Nucleus accumbens (tissue), 56 donors: ENCODE measurements at regions not wholly inside any gene's neighbourhood (a gene's known extent, or its start where the extent isn't known, plus 50 kb on each side); places are given as distances from the start of the nearest gene placed in this dataset.
"Not testable (repeated sequence)": the region's sequence is repeated elsewhere in the genome, so short reads cannot be mapped to it uniquely, and the experiment has no call there.

Source experiments
- DNase-seq, 56 donors: peaks; one replicate each; lab custom pipeline; 2025; lab: John Stamatoyannopoulos, UW

DNA sequence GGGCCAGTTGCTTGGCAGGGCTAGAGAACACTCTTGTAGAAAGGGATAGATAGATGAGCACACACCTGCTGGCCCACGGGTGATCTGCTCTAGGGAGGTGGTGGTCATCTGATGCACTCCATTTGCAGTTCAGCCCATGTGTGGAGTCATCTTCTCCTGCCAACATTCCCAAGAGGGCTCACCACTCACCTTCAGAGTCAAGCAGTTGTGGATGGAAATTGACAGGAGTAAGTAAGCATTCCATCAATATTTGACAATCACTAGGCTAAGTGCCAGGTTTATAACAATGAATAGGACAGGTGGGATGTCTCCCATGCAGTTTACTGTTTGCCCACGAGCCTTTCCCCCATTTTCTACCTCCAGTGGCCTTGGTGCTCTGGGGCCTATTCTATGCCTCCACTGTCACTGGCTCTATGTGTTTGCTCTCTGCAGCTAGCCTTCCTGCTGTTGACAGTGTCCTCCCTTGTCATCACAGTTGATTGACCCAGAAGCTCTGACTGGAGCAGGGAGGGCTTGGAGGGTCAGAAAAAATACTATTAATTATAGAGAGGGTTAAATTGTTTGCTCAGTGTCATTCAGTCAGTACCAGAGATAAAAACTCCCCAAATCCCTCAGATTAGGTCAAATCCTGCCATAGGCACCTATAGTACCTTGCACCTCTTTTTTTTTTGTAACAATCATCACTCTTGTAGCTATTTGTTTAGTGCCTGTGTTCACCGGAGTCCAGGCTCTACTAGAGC is 134.6 kb upstream of the PZP start:
- no peak for DNase-seq

DNA sequence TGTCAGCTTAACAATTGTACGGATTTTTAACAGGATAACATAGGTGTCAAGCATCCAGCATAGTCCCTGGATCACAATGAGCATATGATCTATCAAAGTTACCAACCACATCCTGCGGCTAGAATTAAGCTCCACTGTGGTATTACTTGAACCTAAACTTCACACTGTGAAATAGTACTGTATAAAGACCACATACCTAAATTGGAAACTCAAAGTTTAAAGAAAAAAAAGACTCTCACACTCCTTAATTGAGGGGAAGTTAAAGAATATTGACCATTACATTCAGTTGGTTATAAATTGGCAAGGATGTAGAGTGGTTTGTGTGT is 133.0 kb upstream of the PZP start:
- DNase-seq = no peak

DNA sequence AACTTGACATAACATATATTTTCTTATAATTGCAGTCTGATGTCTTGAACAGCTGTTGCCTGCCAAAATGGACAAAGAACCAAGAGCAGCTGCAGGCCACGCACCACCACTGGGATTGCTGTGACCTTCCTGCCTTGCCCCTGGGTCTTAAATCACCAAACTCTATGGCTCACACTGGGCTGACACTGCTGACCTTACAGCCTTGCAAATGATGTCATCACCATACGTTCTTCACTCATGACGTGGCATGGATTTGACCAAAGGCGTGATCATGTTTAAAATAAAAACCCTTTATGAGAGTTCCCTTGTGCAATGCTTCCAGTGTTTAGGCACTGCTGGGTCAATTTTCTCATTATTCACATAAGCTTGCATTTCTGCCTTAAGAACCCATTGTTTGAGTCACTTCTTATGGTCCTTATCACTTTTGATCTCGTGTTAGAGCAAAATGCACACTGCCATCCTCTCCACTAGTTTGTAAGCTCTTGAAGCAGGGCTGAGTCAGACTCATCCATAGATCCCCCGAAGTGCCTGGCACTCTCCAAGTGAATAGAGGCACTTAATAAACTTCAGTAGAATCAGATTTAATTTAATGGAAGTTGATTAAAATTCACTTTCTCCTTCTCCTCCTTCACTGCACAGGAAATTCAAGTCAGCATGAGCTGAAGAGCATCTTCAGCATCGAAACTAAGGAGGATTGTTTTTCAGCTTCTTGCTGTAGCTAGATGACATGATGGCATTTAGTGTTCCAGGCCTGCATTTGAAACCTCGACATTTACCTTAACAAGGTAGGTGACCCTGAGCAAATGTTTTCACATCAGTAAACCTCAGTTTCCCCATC is 132.4 kb upstream of the PZP start:
- no peak for DNase-seq

DNA sequence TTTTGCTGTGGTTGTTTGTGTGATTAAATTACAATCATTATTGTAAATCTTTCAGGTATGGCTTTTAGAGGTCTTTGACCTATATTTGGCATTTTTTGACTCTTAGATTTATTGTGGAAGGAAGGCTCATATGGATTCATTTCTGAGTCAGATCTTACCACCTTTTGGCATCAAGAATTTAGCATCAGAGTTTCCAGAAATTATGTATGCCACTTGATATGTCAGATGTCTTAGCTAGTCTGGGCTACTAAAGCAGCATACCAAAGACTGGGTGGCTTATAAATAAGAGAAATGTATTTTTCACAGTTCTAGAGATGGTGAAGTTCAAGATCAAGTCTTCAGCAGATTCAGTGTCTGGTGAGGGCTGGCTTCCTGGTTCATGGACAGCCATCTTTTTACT is 129.5 kb upstream of the PZP start:
- no peak for DNase-seq

DNA sequence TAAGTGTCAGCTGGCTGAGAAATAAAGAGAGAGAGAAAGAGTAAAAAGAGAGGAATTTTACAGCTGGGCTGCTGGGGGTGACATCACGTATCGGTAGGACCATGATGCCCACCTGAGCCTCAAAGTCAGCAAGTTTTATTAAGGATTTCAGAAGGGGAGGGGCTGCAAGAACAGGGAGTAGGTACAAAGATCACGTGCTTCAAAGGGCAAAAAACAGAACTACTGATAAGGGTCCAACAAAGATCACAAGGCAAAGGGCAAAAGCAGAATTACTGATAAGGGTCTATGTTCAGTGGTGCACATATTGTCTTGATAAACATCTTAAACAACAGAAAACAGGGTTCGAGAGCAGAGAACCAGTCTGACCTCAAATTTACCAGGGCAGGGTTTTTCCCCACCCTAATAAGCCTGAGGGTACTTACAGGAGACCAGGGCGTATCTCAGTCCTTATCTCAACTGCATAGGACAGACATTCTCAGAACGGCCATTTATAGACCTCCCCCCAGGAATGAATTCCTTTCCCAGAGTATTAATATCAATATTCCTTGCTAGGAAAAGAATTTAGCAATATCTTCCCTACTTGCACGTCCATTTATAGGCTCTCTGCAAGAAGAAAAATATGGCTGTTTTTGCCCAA is 128.3 kb upstream of the PZP start:
- not testable (repeated sequence) for DNase-seq

DNA sequence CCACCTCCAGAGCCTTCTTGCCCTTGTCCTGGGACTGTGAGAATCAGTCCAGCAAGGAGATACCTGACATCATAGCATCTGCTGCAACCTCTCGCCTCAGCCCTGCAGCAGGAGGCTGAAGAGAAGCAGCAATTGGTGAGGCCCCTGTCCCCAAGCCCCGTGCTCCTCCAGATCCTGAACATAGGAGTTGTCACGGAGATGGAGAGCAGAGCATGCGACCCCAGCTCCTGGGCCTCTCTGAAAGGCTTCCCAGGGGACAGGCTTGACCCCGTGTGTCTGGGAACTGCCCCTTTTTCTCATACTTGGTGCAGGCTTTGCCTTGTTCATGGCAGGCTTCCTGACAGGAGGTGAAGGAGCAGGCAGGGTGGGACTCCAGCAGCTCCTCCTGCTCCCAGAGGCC is 127.7 kb upstream of the PZP start:
- no peak for DNase-seq

DNA sequence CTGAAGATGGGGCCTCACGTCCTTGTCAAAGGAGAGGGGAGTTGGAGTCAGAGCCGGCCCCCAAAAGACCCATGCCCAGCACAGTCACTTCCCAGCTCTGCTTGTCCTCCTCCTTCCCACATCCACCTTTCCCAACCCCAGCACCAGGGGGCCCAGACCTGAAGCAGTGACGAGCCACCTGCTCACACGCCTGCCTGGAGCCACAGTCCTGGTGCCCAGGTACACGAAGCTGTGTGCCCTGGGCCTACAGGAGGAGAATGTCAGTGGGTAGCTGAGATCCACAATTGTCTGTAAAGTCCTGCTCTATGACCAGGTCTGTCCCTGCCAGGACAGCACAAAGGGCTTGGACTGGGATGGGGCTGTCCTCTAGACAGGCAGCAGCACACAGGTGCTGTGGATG is 126.8 kb upstream of the PZP start:
- no peak for DNase-seq

DNA sequence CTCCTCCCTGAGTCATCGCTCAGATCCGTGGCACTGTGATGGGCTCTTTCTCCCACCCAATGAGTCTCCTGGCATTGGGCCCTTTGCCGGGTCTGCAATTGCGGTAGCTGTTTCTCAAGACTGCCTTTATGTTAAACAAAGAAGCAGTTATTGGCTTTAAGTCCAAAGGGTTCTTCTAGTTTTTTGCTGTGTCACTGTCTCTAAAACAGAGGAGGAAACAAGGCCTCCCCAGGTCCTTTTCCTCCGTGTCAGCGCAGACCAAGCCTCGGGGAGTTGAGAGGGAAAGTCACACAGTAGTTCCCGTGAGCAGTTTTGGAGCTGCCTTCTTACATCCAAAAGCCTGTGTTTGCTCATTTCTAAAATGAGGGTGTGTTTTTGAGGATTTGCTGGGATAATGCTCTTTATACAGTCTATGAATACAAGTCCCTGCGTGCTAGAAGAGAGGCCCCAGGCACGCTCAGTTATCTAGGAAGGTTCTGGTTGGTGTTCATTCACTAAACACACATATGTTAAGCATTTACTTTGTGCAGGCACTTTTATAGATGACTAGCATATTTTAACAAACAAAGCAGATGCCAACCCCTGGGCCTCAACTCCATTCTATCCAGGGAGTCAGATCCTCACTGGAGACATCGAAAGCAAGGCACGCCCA is 126.0 kb upstream of the PZP start:
- DNase-seq = peak in 1 of 56 donors; percentile 11

DNA sequence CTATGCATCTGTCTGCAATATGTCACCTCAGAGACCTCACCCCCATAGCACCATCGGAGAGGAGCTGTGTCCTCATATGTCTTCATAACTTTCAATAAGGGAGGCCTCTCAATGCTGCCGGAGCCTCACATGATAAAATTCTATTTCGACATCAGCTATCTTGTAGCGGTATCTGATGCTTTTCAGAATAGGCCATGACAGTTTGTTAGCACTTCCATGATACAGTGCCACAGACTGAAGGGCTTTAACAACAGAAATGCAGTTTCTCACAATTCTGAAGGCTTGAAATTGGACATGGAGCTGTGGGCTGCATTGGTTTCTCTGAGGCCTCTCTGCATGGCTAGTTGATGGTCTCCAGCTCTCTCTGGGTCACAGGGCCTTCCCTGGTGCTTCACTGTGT is 125.0 kb upstream of the PZP start:
- no peak for DNase-seq

DNA sequence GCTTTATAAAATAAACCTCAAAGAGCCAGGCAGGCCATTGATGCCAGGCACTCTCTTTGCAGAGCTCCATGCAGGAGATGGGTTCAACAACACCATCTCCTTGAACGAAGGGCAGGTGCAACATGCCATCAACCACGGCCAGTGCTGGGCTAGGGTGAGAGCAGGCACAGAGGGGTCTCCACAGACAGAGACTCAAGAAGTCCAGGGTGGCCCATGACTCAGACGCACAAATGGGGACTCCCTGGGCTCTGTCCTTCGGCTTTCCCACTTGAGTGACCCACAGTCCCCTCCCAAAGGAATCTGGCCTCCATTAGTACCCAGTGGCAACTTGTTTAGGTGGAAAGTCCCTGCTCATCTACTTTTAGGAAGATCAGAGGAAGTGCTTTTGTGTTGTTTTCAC is 124.4 kb upstream of the PZP start:
- DNase-seq = no peak

DNA sequence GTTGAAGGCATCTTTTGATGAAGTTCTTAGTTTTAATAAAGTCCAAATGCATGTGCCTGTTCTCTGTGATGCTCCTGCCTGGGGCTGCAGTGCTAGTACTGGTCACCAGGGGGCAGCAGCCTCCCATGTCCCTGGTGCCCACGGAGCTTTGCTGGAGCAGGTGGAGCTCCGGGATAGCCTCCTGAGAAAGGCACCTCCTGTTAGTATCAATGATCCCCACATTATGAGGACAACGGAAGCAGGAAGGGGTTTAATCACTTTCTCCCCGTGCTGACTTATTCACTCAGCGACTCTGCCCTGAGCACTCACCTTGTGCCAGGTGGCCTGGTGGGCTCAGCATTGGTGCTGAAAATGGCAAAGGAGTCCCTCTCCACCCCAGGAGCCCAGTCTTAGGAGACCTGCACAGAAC is 123.0 kb upstream of the PZP start:
- peak in 50 of 56 donors; percentile 4 to 83 (median 43) for DNase-seq

DNA sequence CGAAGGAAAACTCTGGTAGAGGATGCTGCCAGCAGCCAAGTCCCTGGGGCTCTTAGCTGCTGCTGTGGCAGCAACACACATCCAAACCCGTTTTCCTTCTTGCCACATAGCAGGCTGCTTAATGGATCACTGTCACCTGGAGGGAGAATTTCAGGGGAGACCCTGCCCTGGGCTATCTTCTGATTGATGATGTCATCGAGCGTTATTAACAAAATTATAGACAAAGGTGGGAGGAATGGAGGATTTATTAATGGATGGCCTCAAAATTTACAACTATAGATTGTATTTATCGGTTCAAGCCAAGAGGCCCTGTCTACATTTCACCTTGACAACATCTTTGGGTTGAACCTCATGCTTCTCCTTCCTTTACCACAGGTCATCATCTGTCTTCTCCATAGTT is 120.8 kb upstream of the PZP start:
- no peak for DNase-seq

DNA sequence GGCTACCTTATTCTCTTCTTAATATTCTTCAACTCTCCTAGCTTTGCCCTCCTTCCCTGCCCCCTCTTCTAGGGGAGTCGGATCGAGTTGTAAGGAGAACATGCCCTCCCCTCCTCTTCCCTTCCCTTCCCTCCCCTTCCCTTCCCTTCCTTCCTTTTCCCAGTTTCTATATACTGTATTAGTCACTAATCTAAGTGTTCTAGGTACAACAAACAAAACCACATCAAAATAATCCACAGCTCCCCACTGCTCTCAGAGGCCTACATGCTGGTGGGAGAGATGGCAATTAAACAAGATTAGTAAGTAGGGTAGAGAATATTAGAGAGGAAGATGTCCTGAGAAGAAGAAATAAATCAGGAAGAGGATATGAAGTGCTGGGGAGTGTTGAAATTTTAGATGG is 119.9 kb upstream of the PZP start:
- DNase-seq = no peak

DNA sequence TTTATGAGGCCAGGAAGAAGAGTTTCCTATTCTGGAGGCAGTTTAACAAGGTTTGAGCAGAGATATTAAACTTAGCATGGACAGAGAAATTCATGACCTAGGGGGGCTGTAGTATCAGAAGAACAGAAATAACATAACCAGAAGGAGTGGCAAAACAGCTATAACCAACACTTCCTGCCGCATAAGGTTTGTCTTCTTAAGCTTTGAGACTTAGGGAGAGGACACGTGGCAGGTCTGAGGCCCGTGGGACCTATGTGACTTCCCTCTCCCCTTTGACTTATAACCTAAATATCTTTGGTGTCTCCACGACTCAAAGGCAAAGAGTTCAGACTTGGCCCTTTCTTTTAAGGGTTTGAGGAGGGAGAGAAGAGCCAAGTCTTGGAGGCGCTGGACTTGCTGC is 119.1 kb upstream of the PZP start:
- DNase-seq = no peak

DNA sequence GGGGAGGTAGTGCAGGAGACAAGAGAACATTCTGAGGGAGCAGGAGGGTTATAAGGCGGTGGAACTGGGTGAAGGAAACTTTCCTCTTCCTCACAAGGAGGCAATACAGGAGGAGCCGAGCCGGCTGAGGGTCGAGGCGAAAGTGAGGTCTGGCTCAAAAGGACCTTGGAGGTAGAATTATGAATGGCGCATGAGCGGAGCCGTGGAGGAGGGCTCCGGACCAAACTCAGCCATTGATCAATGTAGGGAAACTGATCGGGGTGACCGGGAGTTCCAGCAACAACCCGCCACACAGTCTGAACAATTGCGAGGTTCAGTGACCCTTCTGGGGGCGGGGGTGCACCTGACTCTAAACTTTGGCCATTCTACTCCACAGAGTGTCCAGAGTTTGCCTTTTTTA is 118.7 kb upstream of the PZP start:
- not testable (repeated sequence) for DNase-seq

DNA sequence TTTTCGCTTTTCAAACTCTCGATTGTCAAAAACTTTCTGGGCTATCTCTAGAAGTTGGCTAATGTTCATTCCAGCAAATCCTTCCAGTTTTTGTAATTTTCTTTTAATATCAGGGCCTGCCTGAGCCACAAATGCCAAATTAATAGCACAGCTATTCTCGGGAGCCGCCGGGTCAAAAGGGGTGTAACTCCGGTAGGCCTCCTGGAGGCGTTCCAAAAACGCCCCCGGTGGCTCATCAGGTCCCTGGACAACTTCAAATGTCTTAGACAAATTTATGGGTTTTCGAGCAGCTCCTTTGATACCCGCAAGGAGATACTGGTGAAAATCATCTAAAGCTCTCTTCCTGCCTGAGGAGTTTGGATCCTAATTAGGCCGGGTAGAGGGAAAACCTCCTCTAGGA is 117.9 kb upstream of the PZP start:
- DNase-seq = no peak

DNA sequence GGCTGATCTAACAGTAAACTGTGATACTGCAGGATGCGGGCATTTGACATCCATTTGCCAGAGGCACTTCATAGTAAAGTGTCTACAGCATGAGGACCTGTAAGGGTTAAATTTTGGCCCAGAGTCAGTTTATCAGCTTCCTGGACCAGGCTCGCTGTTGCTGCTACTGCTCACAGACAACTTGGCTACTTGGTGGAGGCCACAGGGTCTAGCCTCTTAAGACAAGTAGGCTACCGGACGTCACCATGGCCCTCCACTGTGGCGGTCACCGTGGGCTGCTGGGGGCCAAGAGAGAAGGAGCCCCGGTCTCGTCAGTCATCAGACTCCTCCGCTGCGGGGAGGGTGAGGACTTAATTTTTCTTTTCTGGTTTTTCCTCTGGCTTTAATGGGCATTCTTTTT is 117.3 kb upstream of the PZP start:
- DNase-seq = no peak

DNA sequence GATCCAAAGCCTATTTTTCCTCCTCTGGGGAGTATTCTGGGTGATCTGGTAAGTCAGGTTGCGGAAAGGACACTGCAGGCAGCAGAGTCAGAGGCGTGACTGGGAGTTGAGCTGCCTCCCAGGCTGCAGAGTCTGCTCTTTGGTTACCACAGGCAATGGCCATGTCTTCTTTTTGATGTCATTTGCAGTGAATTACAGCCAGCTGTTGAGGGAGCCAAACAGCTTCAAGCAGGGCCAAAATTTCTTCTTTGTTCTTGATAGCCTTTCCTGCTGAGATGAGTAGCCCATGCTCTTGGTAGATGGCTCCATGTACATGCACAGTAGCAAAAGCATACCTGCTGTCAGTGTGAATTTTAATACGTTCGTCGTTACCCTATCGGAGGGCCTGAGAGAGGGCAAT is 116.6 kb upstream of the PZP start:
- no peak for DNase-seq

DNA sequence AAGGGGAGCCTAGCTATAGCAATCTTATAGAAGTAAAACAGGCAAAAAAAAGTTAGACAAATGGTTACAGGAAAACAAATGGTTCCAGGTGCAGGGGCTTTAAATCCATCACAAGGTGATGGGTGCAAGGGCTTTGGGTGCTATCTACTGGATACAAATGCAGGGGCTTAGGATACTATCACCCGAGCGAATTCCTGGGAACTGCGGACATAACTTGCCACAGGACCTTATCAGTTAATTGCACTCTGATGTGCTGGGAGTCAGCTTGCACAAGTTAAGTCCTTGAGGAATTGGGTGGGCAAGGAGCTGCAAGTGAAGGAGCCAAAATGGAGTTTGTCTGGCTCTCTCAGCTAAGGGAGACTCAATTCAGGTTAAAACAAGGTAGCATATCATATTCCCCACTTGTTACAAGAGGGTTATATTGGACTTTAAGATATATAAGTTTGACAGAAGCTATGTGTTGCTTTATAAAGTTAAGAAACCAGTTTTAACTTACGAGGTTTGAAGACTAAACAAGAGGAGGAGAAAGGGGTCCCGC is 115.0 kb upstream of the PZP start:
- DNase-seq = no peak

DNA sequence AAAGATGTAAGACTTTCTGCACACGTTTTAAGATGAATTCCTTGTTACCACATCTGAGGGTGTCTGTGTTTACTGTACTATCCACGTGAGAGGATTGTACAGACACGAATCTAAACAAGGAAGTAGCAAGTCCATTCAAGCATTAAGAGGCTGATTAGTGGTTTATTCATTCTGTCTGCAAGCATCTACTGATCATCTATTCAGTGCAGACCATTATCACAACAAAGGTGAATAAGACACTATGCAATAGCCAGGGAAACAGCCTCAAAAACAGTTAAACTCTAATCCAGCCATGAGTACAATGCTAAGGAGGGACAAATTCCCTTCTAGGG is 111.6 kb upstream of the PZP start:
- no peak for DNase-seq
